CD14-positive monocyte (primary cell): ENCODE measurements at regions not wholly inside any gene's neighbourhood (a gene's known extent, or its start where the extent isn't known, plus 50 kb on each side); places are given as distances from the start of the nearest gene placed in this dataset.

ENCODE experiments used
- DNase-seq, 3 donors: peaks; one replicate each; pipeline ENCODE4 v3.0.0-alpha.2; 2011 to 2022
- H2AFZ ChIP-seq: 2 replicates; pipeline ENCODE4 v1.6.0; 2012; ENCODE audit warnings: mild to moderate bottlenecking, low read depth, low read length, inconsistent platforms; ENCODE audit not compliant: insufficient read depth, poor library complexity, severe bottlenecking
- H3K27ac ChIP-seq, 2 donors: 1 replicate in 1 of 2; 2 replicates in 1 of 2; pipeline ENCODE4 v1.5.1; 2012 to 2013; ENCODE audit warnings: low read length in 2 of 2, control low read depth in 1 of 2, inconsistent platforms in 1 of 2, low read depth in 1 of 2, mild to moderate bottlenecking in 1 of 2
- H3K27me3 ChIP-seq, 2 donors: one replicate each; pipeline versions ENCODE4 v1.6.0 to v1.6.1; 2011 to 2013; ENCODE audit warnings: low read length in 2 of 2; ENCODE audit not compliant: control insufficient read depth in 2 of 2, insufficient read depth in 2 of 2
- H3K36me3 ChIP-seq, 2 donors: replicated peaks in 1 of 2; 1 replicate in 1 of 2; 2 replicates in 1 of 2; pipeline versions ENCODE4 v1.5.1 to v1.6.1; 2012 to 2013; ENCODE audit warnings: low read length in 2 of 2, control low read depth in 1 of 2, inconsistent platforms in 1 of 2, mild to moderate bottlenecking in 1 of 2; ENCODE audit not compliant: insufficient read depth in 2 of 2, control insufficient read depth in 1 of 2
- H3K4me1 ChIP-seq, 2 donors: 1 replicate in 1 of 2; 2 replicates in 1 of 2; pipeline versions ENCODE4 v1.5.1 to v1.6.1; 2012 to 2013; ENCODE audit warnings: low read length in 2 of 2, control low read depth in 1 of 2, inconsistent platforms in 1 of 2, mild to moderate bottlenecking in 1 of 2, moderate library complexity in 1 of 2; ENCODE audit not compliant: insufficient read depth in 2 of 2, control insufficient read depth in 1 of 2
- H3K4me2 ChIP-seq: replicated peaks from 2 replicates; pipeline ENCODE3; 2012; ENCODE audit warnings: low read length, moderate library complexity, mild to moderate bottlenecking; ENCODE audit not compliant: poor library complexity, severe bottlenecking; ENCODE audit errors: extremely low read depth
- H3K4me3 ChIP-seq, 3 experiments: fragments of 200-600 bp in 1 of 3; sonication (generic) in 1 of 3; replicated peaks in 1 of 3; 1 replicate in 2 of 3; 2 replicates in 1 of 3; pipeline ENCODE4 v1.5.1; 2011 to 2013; ENCODE audit warnings: low read length in 3 of 3, mild to moderate bottlenecking in 3 of 3, control low read depth in 2 of 3, low read depth in 2 of 3, inconsistent platforms in 1 of 3, moderate library complexity in 1 of 3
- H3K79me2 ChIP-seq: 2 replicates; pipeline ENCODE4 v1.6.0; 2012; ENCODE audit warnings: mild to moderate bottlenecking, control low read depth, inconsistent platforms, low read length, moderate library complexity; ENCODE audit not compliant: insufficient read depth
- H3K9ac ChIP-seq: 2 replicates; pipeline ENCODE4 v1.6.0; 2017; ENCODE audit warnings: low read length, mild to moderate bottlenecking; ENCODE audit not compliant: insufficient read depth, poor library complexity, severe bottlenecking
- H3K9me3 ChIP-seq, 2 donors: replicated peaks in 1 of 2; 1 replicate in 1 of 2; 2 replicates in 1 of 2; pipeline versions ENCODE4 v1.5.1 to v1.6.1; 2012 to 2013; ENCODE audit warnings: low read length in 2 of 2, control low read depth in 1 of 2; ENCODE audit not compliant: control insufficient read depth in 1 of 2, insufficient read depth in 1 of 2
- H4K20me1 ChIP-seq: 2 replicates; pipeline ENCODE4 v1.6.0; 2012; ENCODE audit warnings: mild to moderate bottlenecking, low read length, control low read depth, moderate library complexity; ENCODE audit not compliant: insufficient read depth
- H3K27ac Mint-ChIP-seq, 7 donors: one replicate each; pipeline ENCODE4 v1.8.0; 2020; ENCODE audit warnings: mild to moderate bottlenecking in 7 of 7, mixed read lengths in 7 of 7, moderate library complexity in 6 of 7, inconsistent platforms in 2 of 7
- H3K27me3 Mint-ChIP-seq, 3 donors: one replicate each; pipeline ENCODE4 v1.8.0; 2021 to 2022; ENCODE audit warnings: low read depth in 3 of 3, mild to moderate bottlenecking in 3 of 3, mixed read lengths in 3 of 3, moderate library complexity in 3 of 3, inconsistent platforms in 1 of 3
- H3K36me3 Mint-ChIP-seq, 2 donors: one replicate each; pipeline ENCODE4 v1.8.0; 2020; ENCODE audit warnings: mixed read lengths in 2 of 2, inconsistent platforms in 1 of 2, mild to moderate bottlenecking in 1 of 2
- H3K4me1 Mint-ChIP-seq: one replicate; pipeline ENCODE4 v1.8.0; 2020; ENCODE audit warnings: mild to moderate bottlenecking, mixed read lengths
- H3K4me3 Mint-ChIP-seq, 2 donors: one replicate each; pipeline ENCODE4 v1.8.0; 2020; ENCODE audit warnings: mild to moderate bottlenecking in 2 of 2, mixed read lengths in 2 of 2, moderate library complexity in 1 of 2
- H3K9me3 Mint-ChIP-seq, 7 donors: one replicate each; pipeline ENCODE4 v1.8.0; 2020 to 2022; ENCODE audit warnings: mixed read lengths in 7 of 7, mild to moderate bottlenecking in 6 of 7, moderate library complexity in 6 of 7, inconsistent platforms in 2 of 7
- WGBS: methylation state at CpG from one replicate; pipeline ENCODE4 v1.1.5; 2013; ENCODE audit warnings: missing lambda C conversion rate; ENCODE audit not compliant: insufficient coverage; 5-methylcytosine and 5-hydroxymethylcytosine counted together
- intact Hi-C, 2 donors: fragments of 100-400 bp; cut with micrococcal nuclease; formaldehyde crosslinking; loops; one replicate each; pipeline versions ENCODE4 v1.15.0 to v1.15.1; 2023
- TF ChIP-seq, protein P1 (sequence below): fragments of 200-600 bp; IDR thresholded peaks from one replicate; pipeline ENCODE4 v1.8.0; 2022; ENCODE audit warnings: antibody characterized with exemption, mild to moderate bottlenecking

DNA sequence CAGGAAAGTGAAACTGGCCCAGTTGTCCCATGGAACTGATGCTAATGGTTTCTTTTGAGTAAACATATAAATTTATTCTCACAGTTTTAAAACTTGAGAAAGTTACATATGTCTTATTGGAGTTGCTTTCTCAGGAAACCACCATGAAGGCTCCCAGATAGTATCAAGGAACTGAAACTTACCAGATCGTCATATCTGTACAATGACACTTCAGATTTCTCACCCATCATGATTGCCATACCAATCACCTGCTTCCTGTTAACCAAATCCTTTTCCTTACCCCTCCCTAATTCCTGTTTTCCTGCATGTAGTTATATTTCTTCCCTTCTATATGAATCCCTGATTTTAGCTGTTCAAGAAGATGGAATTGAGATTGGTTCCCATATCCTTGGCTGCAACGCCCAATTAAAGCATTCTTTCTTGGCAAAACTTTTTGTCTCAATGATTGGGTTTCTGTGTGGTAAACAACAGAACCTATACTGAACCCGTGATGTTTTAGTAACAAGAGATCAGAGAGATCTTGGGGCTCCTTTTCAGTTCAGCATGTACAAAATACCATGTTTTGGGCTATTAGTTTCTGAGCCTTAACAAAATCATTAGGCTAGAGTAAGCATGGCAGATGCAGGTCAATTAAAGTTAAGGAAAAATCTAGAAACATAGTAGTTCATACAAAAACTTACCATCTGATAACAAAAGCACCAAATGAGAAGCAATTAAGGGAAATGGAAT, 781.3 kb upstream of the MIR17HG start:
- no peaks in the 10 kb centered on the region for H4K20me1 ChIP-seq
- H3K36me3 Mint-ChIP-seq: no peaks in the 10 kb centered on the region
- peak overlapping the region in 1 of 7 donors; percentile 24 for H3K27ac Mint-ChIP-seq
- H3K4me2 ChIP-seq: no peak overlapping the region
- H3K79me2 ChIP-seq: no peaks in the 10 kb centered on the region
- H3K4me3 Mint-ChIP-seq: peak overlapping the region in 1 of 2 donors; percentile 3
- DNase-seq: no peak
- H3K4me1 ChIP-seq: peaks cover 0 to 3% of the 10 kb centered on the region in 2 donors
- H3K9me3 ChIP-seq: peaks cover 4% of the 10 kb centered on the region in 2 donors
- H3K9ac ChIP-seq: no peak overlapping the region
- H3K27me3 Mint-ChIP-seq: peaks cover 0 to 1% (median 0%) of the 10 kb centered on the region in 3 donors
- H3K4me3 ChIP-seq: no peak overlapping the region
- peaks cover 0 to 16% (median 2%) of the 10 kb centered on the region in 7 donors for H3K9me3 Mint-ChIP-seq
- TF ChIP-seq, protein P1, sequence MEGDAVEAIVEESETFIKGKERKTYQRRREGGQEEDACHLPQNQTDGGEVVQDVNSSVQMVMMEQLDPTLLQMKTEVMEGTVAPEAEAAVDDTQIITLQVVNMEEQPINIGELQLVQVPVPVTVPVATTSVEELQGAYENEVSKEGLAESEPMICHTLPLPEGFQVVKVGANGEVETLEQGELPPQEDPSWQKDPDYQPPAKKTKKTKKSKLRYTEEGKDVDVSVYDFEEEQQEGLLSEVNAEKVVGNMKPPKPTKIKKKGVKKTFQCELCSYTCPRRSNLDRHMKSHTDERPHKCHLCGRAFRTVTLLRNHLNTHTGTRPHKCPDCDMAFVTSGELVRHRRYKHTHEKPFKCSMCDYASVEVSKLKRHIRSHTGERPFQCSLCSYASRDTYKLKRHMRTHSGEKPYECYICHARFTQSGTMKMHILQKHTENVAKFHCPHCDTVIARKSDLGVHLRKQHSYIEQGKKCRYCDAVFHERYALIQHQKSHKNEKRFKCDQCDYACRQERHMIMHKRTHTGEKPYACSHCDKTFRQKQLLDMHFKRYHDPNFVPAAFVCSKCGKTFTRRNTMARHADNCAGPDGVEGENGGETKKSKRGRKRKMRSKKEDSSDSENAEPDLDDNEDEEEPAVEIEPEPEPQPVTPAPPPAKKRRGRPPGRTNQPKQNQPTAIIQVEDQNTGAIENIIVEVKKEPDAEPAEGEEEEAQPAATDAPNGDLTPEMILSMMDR: no peak
- peaks cover 8% of the 10 kb centered on the region for H3K4me1 Mint-ChIP-seq
- H3K36me3 ChIP-seq: no peaks in the 10 kb centered on the region
- whole genome bisulfite sequencing: 100% methylated on average over 2 of the region's 3 CpGs
- no peak overlapping the region for H2AFZ ChIP-seq
- intact Hi-C loops: no loop called here
- no peaks in the 10 kb centered on the region for H3K27me3 ChIP-seq
- no peak overlapping the region for H3K27ac ChIP-seq

DNA sequence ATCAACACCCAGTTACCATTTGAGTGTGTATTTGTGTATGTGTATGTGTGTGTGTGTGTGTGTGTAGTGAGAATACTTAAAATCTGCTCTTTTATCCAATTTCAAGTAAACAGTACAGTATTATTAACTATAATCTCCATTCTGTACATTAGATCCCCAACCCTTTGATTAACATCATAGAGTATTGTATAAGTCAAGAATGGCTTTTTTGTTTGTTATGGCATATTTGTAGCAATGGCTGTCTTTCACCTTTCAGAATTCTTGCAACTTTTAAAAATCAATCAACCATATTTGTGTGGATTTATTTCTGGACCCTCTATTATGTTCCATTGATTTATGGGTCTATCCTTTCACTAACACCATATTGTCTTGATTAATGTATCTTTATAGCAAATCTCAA, 779.3 kb upstream of the MIR17HG start:
- no peaks in the 10 kb centered on the region for H3K36me3 ChIP-seq
- TF ChIP-seq, protein P1: no peak
- H3K4me2 ChIP-seq: no peak overlapping the region
- no peak overlapping the region for H3K27ac ChIP-seq
- Mint-ChIP-seq H3K27me3 (no peaks in the 10 kb centered on the region), H3K9me3 (peaks cover 0 to 16% (median 2%) of the 10 kb centered on the region in 7 donors), H3K36me3 (no peaks in the 10 kb centered on the region), H3K4me3 (no peak overlapping the region), H3K4me1 (peaks cover 8% of the 10 kb centered on the region), H3K27ac (no peak overlapping the region)
- intact Hi-C loops: no loop called here
- no peak overlapping the region for H3K4me3 ChIP-seq
- H4K20me1 ChIP-seq: no peaks in the 10 kb centered on the region
- H3K9ac ChIP-seq: no peak overlapping the region
- H3K27me3 ChIP-seq: no peaks in the 10 kb centered on the region
- no peak overlapping the region for H2AFZ ChIP-seq
- DNase-seq: no peak
- H3K79me2 ChIP-seq: no peaks in the 10 kb centered on the region
- H3K9me3 ChIP-seq: peaks cover 4% of the 10 kb centered on the region in 2 donors
- peaks cover 0 to 3% of the 10 kb centered on the region in 2 donors for H3K4me1 ChIP-seq
